Left colon (tissue), 2 donors: ENCODE measurements at regions not wholly inside any gene's neighbourhood (a gene's known extent, or its start where the extent isn't known, plus 50 kb on each side); places are given as distances from the start of the nearest gene placed in this dataset.
"Not testable (repeated sequence)": the region's sequence is repeated elsewhere in the genome, so short reads cannot be mapped to it uniquely, and the experiment has no call there.

ENCODE experiments used
- ATAC-seq: fragments of 200-7000 bp; cut with Tn5 transposase; one replicate; pipeline ENCODE4 v1.9.1; 2020; ENCODE audit warnings: mild to moderate bottlenecking, moderate library complexity
- DNase-seq, 2 donors: peaks; one replicate each; pipeline ENCODE4 v3.0.0-alpha.2; 2020
- intact Hi-C, 2 donors: fragments of 100-400 bp; cut with DNase I in 1 of 2; cut with micrococcal nuclease in 1 of 2; formaldehyde crosslinking; loops; one replicate each; pipeline versions ENCODE4 v1.11.2 to v1.14.0; 2022; cut with DNase I, micrococcal nuclease
- donor health status: DM: no; HTN: no; CAD: no.
- donor health status: DM: yes; HTN: yes; CAD: no.

- intact Hi-C loops = no loop called here
- ATAC-seq (no peak), DNase-seq (no peak)
These were observed 265.8 kb downstream of the TEX29 start for GRCh38 chr13:111586291-111586690.

GRCh38 chr13:111587249-111587648 lies 266.8 kb downstream of the TEX29 start:
- intact Hi-C loops = no loop called here
- DNase-seq (no peak), ATAC-seq (no peak)

GRCh38 chr13:111589321-111589720 lies 268.9 kb downstream of the TEX29 start:
- DNase-seq = no peak
- ATAC-seq = no peak
- intact Hi-C loops = no loop called here

- no peak for ATAC-seq
- intact Hi-C loops = no loop called here
- DNase-seq = no peak
These were observed 269.6 kb downstream of the TEX29 start for GRCh38 chr13:111589992-111590391.

GRCh38 chr13:111590796-111591195 lies 270.4 kb downstream of the TEX29 start:
- intact Hi-C loops = no loop called here
- DNase-seq (no peak), ATAC-seq (no peak)

GRCh38 chr13:111593490-111593889 lies 273.0 kb downstream of the TEX29 start:
- ATAC-seq, intact Hi-C loops, DNase-seq: not testable (repeated sequence)

GRCh38 chr13:111594606-111595005 lies 274.2 kb downstream of the TEX29 start:
- DNase-seq = no peak
- intact Hi-C loops = no loop called here
- ATAC-seq = no peak

- intact Hi-C loops = no loop called here
- no peak for ATAC-seq
- no peak for DNase-seq
These were observed 274.8 kb downstream of the TEX29 start for GRCh38 chr13:111595276-111595675.

- intact Hi-C loops = no loop called here
- ATAC-seq (no peak), DNase-seq (no peak)
These were observed 275.3 kb downstream of the TEX29 start for GRCh38 chr13:111595791-111596190.

GRCh38 chr13:111597191-111597611 lies 276.8 kb downstream of the TEX29 start:
- intact Hi-C loops = no loop called here
- ATAC-seq (no peak), DNase-seq (no peak)

- no peak for ATAC-seq
- DNase-seq = no peak
- intact Hi-C loops = no loop called here
These were observed 277.2 kb downstream of the TEX29 start for GRCh38 chr13:111597618-111598017.

GRCh38 chr13:111598747-111599146 lies 278.3 kb downstream of the TEX29 start:
- DNase-seq (no peak), ATAC-seq (no peak)
- intact Hi-C loops = no loop called here

- intact Hi-C loops = no loop called here
- ATAC-seq = no peak
These were observed 279.3 kb downstream of the TEX29 start for GRCh38 chr13:111599791-111600190.

GRCh38 chr13:111602874-111603273 lies 282.4 kb downstream of the TEX29 start:
- DNase-seq (no peak), ATAC-seq (no peak)
- intact Hi-C loops = no loop called here

More at GRCh38 chr13:111599791-111600190, 279.3 kb downstream of the TEX29 start:
- DNase-seq = no peak

GRCh38 chr13:111604097-111604496 lies 283.7 kb downstream of the TEX29 start:
- intact Hi-C loops = no loop called here
- DNase-seq = no peak
- ATAC-seq = no peak

- no peak for ATAC-seq
- intact Hi-C loops = no loop called here
These were observed 288.1 kb downstream of the TEX29 start for GRCh38 chr13:111608556-111608955.

GRCh38 chr13:111609631-111610030 lies 289.2 kb downstream of the TEX29 start:
- ATAC-seq (no peak), DNase-seq (no peak)
- intact Hi-C loops = no loop called here

More at GRCh38 chr13:111608556-111608955, 288.1 kb downstream of the TEX29 start:
- no peak for DNase-seq

- intact Hi-C loops = no loop called here
- ATAC-seq (no peak), DNase-seq (no peak)
These were observed 289.6 kb downstream of the TEX29 start for GRCh38 chr13:111610081-111610480.

GRCh38 chr13:111610879-111611278 lies 290.4 kb downstream of the TEX29 start:
- DNase-seq (no peak), ATAC-seq (no peak)
- intact Hi-C loops = no loop called here

- no peak for ATAC-seq
- no peak for DNase-seq
- intact Hi-C loops = no loop called here
These were observed 291.2 kb downstream of the TEX29 start for GRCh38 chr13:111611651-111612050.

- no peak for ATAC-seq
- DNase-seq = no peak
- intact Hi-C loops = no loop called here
These were observed 292.4 kb downstream of the TEX29 start for GRCh38 chr13:111612886-111613285.

GRCh38 chr13:111614009-111614408 lies 293.6 kb downstream of the TEX29 start:
- ATAC-seq = no peak
- DNase-seq = no peak
- intact Hi-C loops = no loop called here
